Peyer's patch (tissue), 4 donors: ENCODE measurements at regions not wholly inside any gene's neighbourhood (a gene's known extent, or its start where the extent isn't known, plus 50 kb on each side); places are given as distances from the start of the nearest gene placed in this dataset.

Experiments
- DNase-seq, 3 donors: peaks; one replicate each; pipeline ENCODE4 v3.0.0-alpha.2; 2017 to 2019
- H3K27ac ChIP-seq, 4 donors: fragments of 200-600 bp; sonication (generic); one replicate each; pipeline ENCODE4 v1.5.1; 2016 to 2019
- H3K27me3 ChIP-seq, 2 donors: fragments of 200-600 bp; sonication (generic); one replicate each; pipeline ENCODE4 v1.5.1; 2019
- H3K36me3 ChIP-seq, 3 donors: fragments of 200-600 bp; sonication (generic); one replicate each; pipeline ENCODE4 v1.5.1; 2016 to 2019
- H3K4me1 ChIP-seq, 4 donors: fragments of 200-600 bp; sonication (generic); one replicate each; pipeline ENCODE4 v1.5.1; 2016 to 2019
- H3K4me3 ChIP-seq, 4 donors: fragments of 200-600 bp; sonication (generic); 1 replicate in 3 of 4; 2 replicates in 1 of 4; pipeline ENCODE4 v1.5.1; 2016 to 2019; ENCODE audit warnings: mild to moderate bottlenecking in 1 of 4
- H3K9me3 ChIP-seq, 4 donors: fragments of 200-600 bp; sonication (generic); one replicate each; pipeline ENCODE4 v1.5.1; 2016 to 2019; ENCODE audit warnings: mild to moderate bottlenecking in 1 of 4
- POLR2A ChIP-seq, 2 donors: fragments of 450-650 bp; IDR thresholded peaks; one replicate each; pipeline ENCODE4 v1.5.1; 2017; ENCODE audit warnings: antibody characterized with exemption in 2 of 2, mild to moderate bottlenecking in 2 of 2, moderate library complexity in 2 of 2
- TF ChIP-seq, protein P1 (sequence below), 6 experiments: fragments of 450-650 bp in 4 of 6; fragments of 200-600 bp in 2 of 6; sonication (generic) in 1 of 6; IDR thresholded peaks; one replicate each; pipeline ENCODE4 v1.5.1; 2017 to 2019; ENCODE audit warnings: antibody characterized with exemption in 6 of 6, mild to moderate bottlenecking in 3 of 6, moderate library complexity in 1 of 6

DNA sequence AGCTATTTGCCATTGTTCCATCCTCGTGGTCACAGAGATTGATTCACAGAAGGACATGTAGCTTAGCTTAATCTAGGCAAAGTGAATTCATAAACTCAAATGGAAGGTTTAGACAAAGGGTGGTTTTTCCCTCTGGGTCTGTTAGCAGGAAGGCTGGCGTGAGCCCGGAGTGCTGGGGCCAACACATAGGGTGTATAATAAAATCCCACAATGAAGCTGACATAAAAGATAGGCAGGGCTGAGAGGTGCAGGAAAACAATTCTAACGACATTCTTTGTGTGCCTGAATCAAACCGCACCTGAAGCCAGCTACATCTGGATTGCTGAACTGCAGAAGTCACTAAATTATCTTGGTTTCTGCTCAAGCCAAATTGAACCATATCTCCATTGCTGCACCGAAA lies 173.9 kb downstream of the MAF start:
- Histone ChIP-seq H3K4me1 (peaks cover 0 to 16% (median 0%) of the 10 kb centered on the region in 4 donors), H3K27me3 (no peaks in the 10 kb centered on the region), H3K4me3 (no peak overlapping the region), H3K36me3 (no peaks in the 10 kb centered on the region), H3K9me3 (no peaks in the 10 kb centered on the region), H3K27ac (no peak overlapping the region)
- DNase-seq, result no peak
- TF ChIP-seq, protein P1, sequence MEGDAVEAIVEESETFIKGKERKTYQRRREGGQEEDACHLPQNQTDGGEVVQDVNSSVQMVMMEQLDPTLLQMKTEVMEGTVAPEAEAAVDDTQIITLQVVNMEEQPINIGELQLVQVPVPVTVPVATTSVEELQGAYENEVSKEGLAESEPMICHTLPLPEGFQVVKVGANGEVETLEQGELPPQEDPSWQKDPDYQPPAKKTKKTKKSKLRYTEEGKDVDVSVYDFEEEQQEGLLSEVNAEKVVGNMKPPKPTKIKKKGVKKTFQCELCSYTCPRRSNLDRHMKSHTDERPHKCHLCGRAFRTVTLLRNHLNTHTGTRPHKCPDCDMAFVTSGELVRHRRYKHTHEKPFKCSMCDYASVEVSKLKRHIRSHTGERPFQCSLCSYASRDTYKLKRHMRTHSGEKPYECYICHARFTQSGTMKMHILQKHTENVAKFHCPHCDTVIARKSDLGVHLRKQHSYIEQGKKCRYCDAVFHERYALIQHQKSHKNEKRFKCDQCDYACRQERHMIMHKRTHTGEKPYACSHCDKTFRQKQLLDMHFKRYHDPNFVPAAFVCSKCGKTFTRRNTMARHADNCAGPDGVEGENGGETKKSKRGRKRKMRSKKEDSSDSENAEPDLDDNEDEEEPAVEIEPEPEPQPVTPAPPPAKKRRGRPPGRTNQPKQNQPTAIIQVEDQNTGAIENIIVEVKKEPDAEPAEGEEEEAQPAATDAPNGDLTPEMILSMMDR (IDR thresholded peaks at IDR 0.05), result no peak
- no peak for TF ChIP-seq POLR2A (IDR thresholded peaks at IDR 0.05)

DNA sequence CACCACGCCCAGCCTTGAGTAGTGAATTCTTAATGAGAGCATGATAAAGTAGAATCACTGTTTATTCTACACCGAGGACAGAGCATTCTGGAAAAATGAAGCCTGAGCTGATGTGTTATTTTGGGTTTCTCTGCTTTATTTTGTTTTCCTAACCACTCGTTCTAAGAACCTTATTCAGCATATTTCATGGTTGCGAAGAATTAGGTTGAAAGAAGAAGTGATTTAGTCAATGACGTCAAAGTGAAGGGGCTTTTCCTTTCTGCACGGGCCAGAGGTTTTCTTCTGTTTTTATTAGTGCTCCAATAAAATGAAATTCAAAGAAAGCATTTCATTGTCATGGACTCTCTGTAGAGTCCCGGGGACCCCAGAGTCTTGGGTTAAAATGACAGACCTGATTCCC lies 178.5 kb downstream of the MAF start:
- DNase-seq, result no peak
- H3K9me3 ChIP-seq, result no peaks in the 10 kb centered on the region
- no peaks in the 10 kb centered on the region for H3K27me3 ChIP-seq
- no peaks in the 10 kb centered on the region for H3K36me3 ChIP-seq
- H3K4me1 ChIP-seq, result no peaks in the 10 kb centered on the region
- H3K27ac ChIP-seq, result no peak overlapping the region
- no peak overlapping the region for H3K4me3 ChIP-seq
- TF ChIP-seq, protein P1 (IDR thresholded peaks at IDR 0.05), result no peak
- TF ChIP-seq POLR2A (IDR thresholded peaks at IDR 0.05), result no peak

DNA sequence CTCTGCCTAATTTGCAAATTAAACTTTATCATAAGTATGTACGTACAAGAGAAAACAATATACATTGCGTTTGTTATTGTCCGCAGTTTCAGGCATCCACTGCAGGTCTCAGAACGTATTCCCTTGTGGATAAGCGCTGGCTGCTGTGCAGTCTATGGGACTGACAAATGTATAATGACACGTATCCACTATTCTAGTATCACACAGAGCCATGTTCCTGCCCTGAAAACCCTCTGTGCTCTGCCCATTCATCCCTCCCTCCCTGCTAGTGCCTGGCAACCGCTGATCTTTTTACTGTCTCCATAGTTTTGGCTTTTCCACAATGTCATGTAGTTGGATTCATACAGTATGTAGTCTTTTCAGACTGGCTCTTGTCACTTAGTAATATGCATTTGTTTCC lies 179.4 kb downstream of the MAF start:
- Histone ChIP-seq H3K4me3 (no peak overlapping the region), H3K27ac (no peak overlapping the region), H3K9me3 (no peaks in the 10 kb centered on the region), H3K36me3 (no peaks in the 10 kb centered on the region), H3K27me3 (no peaks in the 10 kb centered on the region), H3K4me1 (no peaks in the 10 kb centered on the region)
- DNase-seq, result no peak
- no peak for TF ChIP-seq POLR2A (IDR thresholded peaks at IDR 0.05)
- TF ChIP-seq, protein P1 (IDR thresholded peaks at IDR 0.05), result no peak

DNA sequence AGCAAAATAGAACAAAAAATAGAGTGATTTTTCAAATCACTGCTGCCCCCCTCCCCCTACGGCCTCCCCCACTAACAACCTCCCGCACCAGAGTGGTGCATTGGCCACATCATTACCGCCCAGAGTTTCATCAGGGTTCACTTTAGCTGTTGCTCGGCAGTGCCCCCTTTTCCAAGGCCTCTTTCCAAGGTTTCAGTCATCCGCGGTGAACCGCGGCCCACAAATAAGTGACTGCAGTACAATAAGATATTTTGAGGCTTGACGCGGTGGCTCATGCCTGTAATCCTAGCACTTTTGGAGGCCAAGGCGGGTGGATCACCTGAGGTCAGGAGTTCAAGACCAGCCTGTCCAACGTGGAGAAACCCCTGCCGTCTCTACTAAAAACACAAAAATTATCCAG lies 180.0 kb downstream of the MAF start:
- Histone ChIP-seq H3K36me3 (no peaks in the 10 kb centered on the region), H3K9me3 (no peaks in the 10 kb centered on the region), H3K4me3 (no peak overlapping the region), H3K27me3 (no peaks in the 10 kb centered on the region), H3K27ac (no peak overlapping the region), H3K4me1 (no peaks in the 10 kb centered on the region)
- TF ChIP-seq, protein P1 (IDR thresholded peaks at IDR 0.05), result no peak
- no peak for DNase-seq

DNA sequence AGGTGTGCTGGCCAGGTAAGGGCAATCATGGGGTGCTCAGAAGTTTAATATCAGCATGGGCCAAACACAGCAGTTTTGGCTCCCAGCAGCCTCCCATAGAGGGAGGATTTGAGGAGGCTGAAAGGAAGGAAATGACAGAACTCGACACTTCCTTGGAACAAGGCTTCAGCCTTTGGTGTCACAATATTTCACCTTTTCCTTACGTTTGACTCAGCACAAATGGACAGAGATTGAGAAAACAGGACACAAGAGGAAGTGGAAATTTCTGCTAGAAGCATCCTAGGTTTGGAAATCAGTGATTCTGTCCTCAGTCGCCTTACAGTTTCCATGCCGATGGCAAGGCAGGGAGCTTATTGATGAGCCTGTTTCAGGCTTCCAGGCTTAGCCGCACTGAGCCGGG lies 181.4 kb downstream of the MAF start:
- Histone ChIP-seq H3K27ac (no peak overlapping the region), H3K36me3 (no peaks in the 10 kb centered on the region), H3K4me1 (no peaks in the 10 kb centered on the region), H3K27me3 (no peaks in the 10 kb centered on the region), H3K4me3 (no peak overlapping the region), H3K9me3 (no peaks in the 10 kb centered on the region)
- TF ChIP-seq, protein P1 (IDR thresholded peaks at IDR 0.05), result no peak
- no peak for TF ChIP-seq POLR2A (IDR thresholded peaks at IDR 0.05)
- DNase-seq, result no peak

DNA sequence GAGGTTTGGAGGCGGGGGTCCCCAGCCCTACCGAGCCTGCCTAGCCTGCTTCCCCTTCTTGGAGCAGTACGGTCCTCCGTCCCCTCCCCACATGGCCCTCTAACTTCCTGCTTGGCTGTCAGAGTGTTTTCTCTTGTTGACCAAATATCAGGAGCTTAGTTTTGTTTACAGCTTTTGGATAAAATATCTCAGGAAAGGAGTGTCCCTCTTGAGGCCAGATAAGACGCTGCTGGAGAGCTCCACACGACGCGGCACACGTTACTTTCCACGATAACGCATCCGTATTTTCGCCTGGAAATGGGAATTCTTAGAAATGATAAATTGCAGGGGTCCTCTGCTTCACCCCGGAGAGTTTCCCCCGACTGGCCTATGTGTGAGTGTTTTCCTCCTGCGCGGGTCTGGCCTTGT lies 182.9 kb downstream of the MAF start:
- Histone ChIP-seq H3K27ac (no peak overlapping the region), H3K27me3 (no peaks in the 10 kb centered on the region), H3K4me3 (no peak overlapping the region), H3K36me3 (no peaks in the 10 kb centered on the region), H3K9me3 (no peaks in the 10 kb centered on the region), H3K4me1 (no peaks in the 10 kb centered on the region)
- TF ChIP-seq, protein P1 (IDR thresholded peaks at IDR 0.05), result no peak
- TF ChIP-seq POLR2A (IDR thresholded peaks at IDR 0.05), result no peak
- DNase-seq, result no peak
